Omental fat pad (tissue), 3 donors: ENCODE measurements at regions not wholly inside any gene's neighbourhood (a gene's known extent, or its start where the extent isn't known, plus 50 kb on each side); places are given as distances from the start of the nearest gene placed in this dataset.

Experiments
- ATAC-seq: fragments of 150-250 bp; one replicate; pipeline ENCODE4 v1.9.1; 2016; ENCODE audit warnings: mild to moderate bottlenecking, moderate library complexity; ENCODE audit not compliant: low FRiP score
- DNase-seq: peaks from one replicate; pipeline ENCODE4 v3.0.0-alpha.2; 2019; ENCODE audit warnings: low spot score
- CTCF ChIP-seq, 3 donors: fragments of 450-650 bp; IDR thresholded peaks; one replicate each; pipeline ENCODE4 v1.5.1; 2016 to 2017; ENCODE audit warnings: antibody characterized with exemption in 3 of 3, mild to moderate bottlenecking in 3 of 3, moderate library complexity in 2 of 3

- TF ChIP-seq CTCF (IDR thresholded peaks at IDR 0.05) = no peak
- no peak for ATAC-seq
- no peak for DNase-seq
Observed at GRCh38 chr3:159583662-159584061, 405.0 kb upstream of the IL12A start.

- DNase-seq (no peak), ATAC-seq (no peak)
- TF ChIP-seq CTCF (IDR thresholded peaks at IDR 0.05) = no peak
Observed at GRCh38 chr3:159584421-159584820, 404.2 kb upstream of the IL12A start.

GRCh38 chr3:159586571-159587202, 401.9 kb upstream of the IL12A start:
- ATAC-seq = no peak

GRCh38 chr3:159593927-159594605, 394.6 kb upstream of the IL12A start:
- ATAC-seq = no peak

More at GRCh38 chr3:159586571-159587202, 401.9 kb upstream of the IL12A start:
- no peak for DNase-seq
- no peak for TF ChIP-seq CTCF (IDR thresholded peaks at IDR 0.05)

GRCh38 chr3:159600291-159600690, 388.3 kb upstream of the IL12A start:
- ATAC-seq = no peak
- no peak for TF ChIP-seq CTCF (IDR thresholded peaks at IDR 0.05)
- no peak for DNase-seq

More at GRCh38 chr3:159593927-159594605, 394.6 kb upstream of the IL12A start:
- TF ChIP-seq CTCF (IDR thresholded peaks at IDR 0.05) = no peak
- DNase-seq = no peak

DNA sequence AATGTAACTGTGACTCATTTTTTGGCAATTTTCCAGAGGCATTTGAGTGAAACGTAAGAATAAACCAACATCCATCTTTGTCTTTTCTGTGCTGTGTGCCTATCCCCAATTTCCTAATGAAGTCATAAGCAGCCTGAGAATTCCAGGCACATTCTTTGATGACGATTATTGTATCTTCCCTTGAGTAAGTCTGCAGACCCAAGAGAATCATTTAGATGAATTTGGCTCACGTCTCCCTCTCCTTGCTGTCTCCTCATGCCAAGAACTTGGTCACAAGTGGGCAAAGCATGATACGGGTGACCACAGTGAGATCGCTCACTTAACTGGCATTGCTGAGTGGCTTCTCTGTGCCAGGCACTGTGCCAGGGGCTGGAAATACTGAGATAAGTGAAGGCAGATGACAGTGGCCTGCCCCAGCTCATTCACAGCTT, 384.5 kb upstream of the IL12A start:
- DNase-seq (no peak), ATAC-seq (no peak)
- TF ChIP-seq CTCF (IDR thresholded peaks at IDR 0.05) = no peak

DNA sequence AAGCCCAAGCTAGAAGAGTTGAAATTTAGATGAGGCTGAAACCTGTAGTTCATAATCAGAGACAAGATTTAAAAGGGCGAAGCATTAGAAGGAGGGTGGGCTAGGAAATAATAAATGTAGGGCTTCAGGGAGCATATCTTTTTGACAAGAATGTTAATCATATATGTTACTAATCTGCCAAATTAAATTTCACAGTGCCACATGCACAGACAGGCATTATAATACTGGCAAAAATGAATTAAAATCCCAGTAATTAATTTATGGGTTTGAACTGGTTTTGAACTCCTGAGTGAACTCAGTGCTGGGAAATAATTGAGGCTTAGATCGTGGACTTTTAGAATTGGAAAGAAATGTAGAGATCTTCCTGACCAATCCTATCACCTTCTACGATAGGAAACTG, 383.5 kb upstream of the IL12A start:
- TF ChIP-seq CTCF (IDR thresholded peaks at IDR 0.05) = no peak
- DNase-seq (no peak), ATAC-seq (no peak)
